NCI-H510A treated with DMSO at 0.1 percent for 48 hours (cell line): ENCODE measurements at regions not wholly inside any gene's neighbourhood (a gene's known extent, or its start where the extent isn't known, plus 50 kb on each side); places are given as distances from the start of the nearest gene placed in this dataset.

Experiments
- DNase-seq: peaks from one replicate; lab custom pipeline; 2025; lab: John Stamatoyannopoulos, UW

DNA sequence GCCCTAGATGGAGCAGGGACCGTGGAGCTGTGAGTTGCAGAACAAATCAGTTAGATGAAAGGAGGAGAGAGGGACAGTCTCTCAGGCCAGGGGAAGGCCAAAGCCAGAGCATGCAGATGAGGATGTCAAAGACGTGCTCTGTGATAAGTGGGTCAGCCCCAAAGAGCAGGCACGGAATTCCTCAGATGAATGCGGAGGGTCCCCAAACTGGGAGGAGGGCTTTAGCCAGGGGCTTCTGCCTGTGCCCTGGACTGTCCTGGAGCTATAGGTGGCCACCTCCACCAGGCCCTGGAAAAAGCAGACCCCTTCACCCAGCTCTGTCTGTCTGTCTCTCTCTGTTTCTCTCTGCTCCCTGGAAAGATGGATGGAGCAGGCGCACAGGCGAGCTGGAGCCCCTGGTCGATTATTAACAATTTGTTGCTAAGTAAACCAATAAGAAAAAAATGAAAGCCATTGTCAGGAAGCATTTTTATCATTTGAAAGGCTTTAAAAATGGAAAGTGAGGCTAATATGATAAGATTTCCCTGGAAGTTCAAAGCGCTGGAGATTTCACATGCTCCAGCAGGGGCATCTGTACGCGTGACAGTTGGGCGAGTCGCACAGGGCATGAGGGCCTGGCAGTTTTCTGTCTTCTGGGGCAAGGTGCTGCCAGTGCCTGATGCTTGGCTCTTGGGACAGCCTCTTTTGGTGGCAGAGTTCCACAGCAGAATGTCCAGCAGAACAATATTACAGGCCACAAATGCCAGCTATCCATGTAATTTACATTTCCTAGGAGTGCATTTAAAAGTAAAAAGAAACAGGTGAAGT lies 241.0 kb downstream of the GLI2 start:
- no peak for DNase-seq

- DNase-seq, result no peak
These were observed 242.1 kb downstream of the GLI2 start for GRCh38 chr2:120977582-120978358.

- DNase-seq, result no peak
These were observed 242.8 kb downstream of the GLI2 start for GRCh38 chr2:120978359-120979050.

DNA sequence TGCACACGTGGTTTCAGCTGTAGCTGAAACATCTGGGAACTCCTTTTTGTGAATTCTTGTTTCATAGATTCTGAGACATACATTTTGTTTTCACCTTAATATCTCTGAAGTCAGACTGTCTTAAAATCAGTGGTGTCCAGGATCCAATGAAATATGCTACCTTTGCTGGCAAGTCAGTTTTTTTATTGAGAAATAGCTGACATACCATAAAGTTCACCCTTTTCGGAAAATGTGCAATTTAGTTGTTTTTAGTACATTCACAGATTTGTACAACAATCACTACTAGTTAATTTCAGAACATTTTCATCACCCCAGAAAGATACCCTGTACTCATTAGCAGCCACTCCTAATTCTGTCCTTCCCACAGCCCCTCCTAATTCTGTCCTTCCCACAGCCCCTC lies 243.7 kb downstream of the GLI2 start:
- DNase-seq, result no peak

GRCh38 chr2:120979921-120980320 lies 244.3 kb downstream of the GLI2 start:
- DNase-seq, result no peak

GRCh38 chr2:120981443-120981842 lies 245.8 kb downstream of the GLI2 start:
- no peak for DNase-seq

DNA sequence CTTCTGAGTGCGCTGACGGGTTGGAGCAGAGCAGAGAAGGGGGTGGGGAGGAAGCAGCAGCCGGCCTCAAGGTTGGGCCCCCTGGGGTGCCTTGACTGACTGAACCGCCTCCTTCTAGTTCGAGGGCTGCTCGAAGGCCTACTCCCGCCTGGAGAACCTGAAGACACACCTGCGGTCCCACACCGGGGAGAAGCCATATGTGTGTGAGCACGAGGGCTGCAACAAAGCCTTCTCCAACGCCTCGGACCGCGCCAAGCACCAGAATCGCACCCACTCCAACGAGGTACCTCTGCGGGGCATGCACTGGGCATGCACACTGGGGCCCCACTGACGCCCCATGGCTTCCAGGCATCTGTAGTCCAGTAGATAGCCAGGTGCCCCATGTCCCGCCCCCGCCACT lies 246.9 kb downstream of the GLI2 start:
- no peak for DNase-seq

GRCh38 chr2:120983344-120983743 lies 247.7 kb downstream of the GLI2 start:
- DNase-seq, result peak; percentile 44

DNA sequence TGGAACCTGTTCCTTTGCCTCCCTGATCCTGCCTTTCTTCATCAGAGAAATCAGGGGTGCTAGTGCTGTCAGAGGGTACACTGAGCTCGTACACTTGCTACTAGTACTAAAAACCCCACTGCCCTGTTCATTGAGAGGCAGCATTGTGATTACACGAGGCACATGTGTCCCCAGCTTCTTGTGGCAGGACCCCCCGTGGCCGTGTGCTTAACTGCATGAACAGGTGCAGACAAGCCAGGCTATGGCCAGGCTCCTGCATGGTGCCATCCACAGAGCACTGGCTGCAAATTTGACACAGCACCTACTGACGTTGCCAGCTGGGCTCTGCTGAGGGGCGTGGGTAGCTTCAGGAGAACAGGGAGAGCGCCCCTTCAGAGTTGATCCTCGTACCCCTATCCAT lies 248.4 kb downstream of the GLI2 start:
- DNase-seq, result no peak

GRCh38 chr2:120984452-120985173 lies 248.9 kb downstream of the GLI2 start:
- no peak for DNase-seq

GRCh38 chr2:120985174-120985996 lies 249.7 kb downstream of the GLI2 start:
- no peak for DNase-seq

DNA sequence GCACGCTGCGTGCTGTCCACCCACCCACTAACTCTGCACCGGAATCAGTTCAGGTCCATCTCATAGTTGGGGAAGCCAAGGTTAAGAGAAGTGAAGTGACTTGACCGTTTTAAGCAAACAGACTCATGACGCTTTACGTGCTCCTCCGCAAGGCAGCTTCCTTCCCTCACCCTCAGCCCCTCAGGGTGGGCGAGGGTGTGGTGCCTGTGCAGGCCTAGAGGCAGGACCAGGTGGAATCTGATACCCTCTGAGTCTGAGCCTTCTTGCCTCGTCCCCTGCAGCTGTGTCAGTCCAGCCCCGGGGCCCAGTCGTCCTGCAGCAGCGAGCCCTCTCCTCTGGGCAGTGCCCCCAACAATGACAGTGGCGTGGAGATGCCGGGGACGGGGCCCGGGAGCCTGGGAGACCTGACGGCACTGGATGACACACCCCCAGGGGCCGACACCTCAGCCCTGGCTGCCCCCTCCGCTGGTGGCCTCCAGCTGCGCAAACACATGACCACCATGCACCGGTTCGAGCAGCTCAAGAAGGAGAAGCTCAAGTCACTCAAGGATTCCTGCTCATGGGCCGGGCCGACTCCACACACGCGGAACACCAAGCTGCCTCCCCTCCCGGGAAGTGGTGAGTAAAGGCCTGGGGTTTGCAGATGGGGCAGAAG lies 250.5 kb downstream of the GLI2 start:
- DNase-seq, result no peak

DNA sequence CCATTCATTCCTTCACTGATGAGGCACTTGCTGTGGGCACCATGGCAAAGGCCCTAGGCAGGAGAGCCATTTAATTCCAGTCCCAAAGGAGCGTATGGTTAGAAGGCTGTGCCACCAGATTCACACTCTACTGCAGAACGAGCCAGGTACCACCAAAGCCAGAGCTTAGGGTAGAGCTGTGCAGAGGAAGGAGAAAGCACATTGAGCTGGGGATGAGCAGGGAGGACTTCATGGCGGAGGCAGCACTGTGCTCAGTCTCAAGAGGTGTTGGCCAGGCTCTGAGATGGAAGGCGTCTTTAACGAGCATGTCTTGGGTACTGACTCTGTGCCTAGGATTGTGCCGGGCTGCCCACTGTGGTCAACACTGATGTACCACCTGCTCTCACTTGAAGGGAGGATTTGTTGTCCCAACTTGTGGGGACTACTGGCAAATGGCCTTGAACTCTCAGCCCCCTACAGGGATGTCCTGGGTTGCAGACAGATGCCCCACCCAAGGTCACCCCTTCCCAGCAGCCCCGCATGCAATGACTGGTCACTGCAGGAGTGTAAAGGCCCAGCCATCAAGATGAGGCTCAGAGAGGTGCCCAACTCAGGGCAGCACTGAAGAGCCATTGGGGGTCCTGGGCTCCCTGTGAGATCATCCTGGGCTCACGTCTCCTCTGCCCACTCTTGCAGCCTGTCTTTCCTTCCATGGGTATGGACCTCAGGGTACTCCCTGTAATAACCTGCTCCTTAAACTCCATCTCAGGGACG lies 251.4 kb downstream of the GLI2 start:
- no peak for DNase-seq

GRCh38 chr2:120988051-120988699 lies 252.5 kb downstream of the GLI2 start:
- no peak for DNase-seq

- DNase-seq, result no peak
These were observed 253.2 kb downstream of the GLI2 start for GRCh38 chr2:120988700-120989511.

DNA sequence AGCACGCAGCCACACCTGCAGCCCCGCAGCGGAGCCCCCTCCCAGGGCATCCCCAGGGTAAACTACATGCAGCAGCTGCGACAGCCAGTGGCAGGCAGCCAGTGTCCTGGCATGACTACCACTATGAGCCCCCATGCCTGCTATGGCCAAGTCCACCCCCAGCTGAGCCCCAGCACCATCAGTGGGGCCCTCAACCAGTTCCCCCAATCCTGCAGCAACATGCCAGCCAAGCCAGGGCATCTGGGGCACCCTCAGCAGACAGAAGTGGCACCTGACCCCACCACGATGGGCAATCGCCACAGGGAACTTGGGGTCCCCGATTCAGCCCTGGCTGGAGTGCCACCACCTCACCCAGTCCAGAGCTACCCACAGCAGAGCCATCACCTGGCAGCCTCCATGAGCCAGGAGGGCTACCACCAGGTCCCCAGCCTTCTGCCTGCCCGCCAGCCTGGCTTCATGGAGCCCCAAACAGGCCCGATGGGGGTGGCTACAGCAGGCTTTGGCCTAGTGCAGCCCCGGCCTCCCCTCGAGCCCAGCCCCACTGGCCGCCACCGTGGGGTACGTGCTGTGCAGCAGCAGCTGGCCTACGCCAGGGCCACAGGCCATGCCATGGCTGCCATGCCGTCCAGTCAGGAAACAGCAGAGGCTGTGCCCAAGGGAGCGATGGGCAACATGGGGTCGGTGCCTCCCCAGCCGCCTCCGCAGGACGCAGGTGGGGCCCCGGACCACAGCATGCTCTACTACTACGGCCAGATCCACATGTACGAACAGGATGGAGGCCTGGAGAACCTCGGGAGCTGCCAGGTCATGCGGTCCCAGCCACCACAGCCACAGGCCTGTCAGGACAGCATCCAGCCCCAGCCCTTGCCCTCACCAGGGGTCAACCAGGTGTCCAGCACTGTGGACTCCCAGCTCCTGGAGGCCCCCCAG lies 254.1 kb downstream of the GLI2 start:
- no peak for DNase-seq

DNA sequence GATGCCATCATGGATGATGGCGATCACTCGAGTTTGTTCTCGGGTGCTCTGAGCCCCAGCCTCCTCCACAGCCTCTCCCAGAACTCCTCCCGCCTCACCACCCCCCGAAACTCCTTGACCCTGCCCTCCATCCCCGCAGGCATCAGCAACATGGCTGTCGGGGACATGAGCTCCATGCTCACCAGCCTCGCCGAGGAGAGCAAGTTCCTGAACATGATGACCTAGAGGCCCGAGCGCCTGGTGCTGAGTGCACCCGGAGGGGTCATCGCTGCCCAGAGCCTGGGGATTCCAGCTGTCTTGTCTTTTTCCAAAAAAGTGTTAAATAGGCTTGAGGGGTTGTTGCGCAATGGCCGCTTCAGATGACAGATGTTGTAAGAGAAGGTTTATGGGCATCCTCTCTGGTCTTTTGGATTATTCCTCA lies 254.8 kb downstream of the GLI2 start:
- DNase-seq, result no peak
